ENCODE measurements at regions not wholly inside any gene's neighbourhood (a gene's known extent, or its start where the extent isn't known, plus 50 kb on each side); places are given as distances from the start of the nearest gene placed in this dataset.

DNA sequence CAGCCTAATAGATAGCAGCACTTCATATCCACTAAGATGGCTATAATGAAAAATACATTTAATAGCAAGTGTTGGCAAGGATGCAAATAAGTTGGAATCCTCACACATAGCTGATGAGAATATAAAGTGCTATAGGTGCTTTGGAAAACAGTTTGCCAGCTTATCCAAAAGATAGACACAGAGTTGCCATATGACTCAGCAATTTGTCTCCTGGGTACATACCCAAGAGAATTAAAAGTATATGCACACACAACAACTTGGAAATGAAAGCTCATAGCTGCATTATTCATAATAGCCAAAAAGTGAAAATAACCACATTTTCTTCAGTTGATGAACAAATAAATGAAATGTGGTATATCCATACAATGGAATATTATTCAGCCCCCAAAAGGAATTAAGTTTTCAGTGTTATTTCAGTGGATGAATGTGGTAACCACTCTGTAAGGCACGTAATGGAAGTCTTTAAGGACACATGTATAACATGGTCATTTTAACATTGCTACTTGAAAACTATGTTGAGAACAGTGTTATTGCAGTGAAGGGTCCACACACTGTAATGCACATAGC is 320.9 kb upstream of the ADGRL3 start:
- Histone ChIP-seq H3K9me3 (ENCODE audit: control insufficient read depth in 2 of 2, low read length in 2 of 2) (peaks cover 0 to 2% of the 10 kb centered on the region in 2 experiments), H3K27me3 (ENCODE audit: control insufficient read depth, insufficient read depth, low read length) (no peaks in the 10 kb centered on the region), H3K36me3 (ENCODE audit: control insufficient read depth, insufficient read depth, low read length) (no peaks in the 10 kb centered on the region), H3K4me1 (ENCODE audit: control insufficient read depth, insufficient read depth, low read length, poor library complexity, severe bottlenecking) (no peaks in the 10 kb centered on the region), H3K4me3 (ENCODE audit: low read depth, low read length) (no peak overlapping the region), H3K27ac (ENCODE audit: insufficient read depth, low read length, poor library complexity, severe bottlenecking) (no peak overlapping the region)
- Mint-ChIP-seq H3K27me3 (no peaks in the 10 kb centered on the region), H3K4me3 (no peak overlapping the region), H3K4me1 (no peaks in the 10 kb centered on the region), H3K36me3 (no peaks in the 10 kb centered on the region), H3K27ac (no peak overlapping the region), H3K9me3 (peaks cover 3 to 21% (median 7%) of the 10 kb centered on the region in 7 donors)
- no peak for DNase-seq
- no peak for ATAC-seq (ENCODE audit: low read depth in 2 of 2)

DNA sequence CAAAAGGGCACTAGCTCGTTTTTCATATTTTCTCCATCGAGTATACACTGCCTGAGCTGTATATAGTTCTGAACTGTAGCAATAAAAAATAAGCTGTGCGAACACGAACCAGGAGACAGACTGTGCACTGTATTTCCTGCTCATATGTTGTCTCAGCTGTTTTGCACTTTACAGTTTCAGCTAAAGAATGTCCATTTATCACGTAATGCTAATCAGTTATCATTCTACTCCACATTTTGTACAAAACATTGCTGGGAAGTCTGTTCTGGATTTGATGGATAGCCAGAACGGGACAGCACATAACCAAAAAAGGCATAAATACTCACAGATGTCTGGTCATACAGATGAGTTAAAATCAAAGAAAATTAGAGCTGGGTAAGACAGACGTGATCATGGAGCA is 315.5 kb upstream of the ADGRL3 start:
- H3K4me3 ChIP-seq (ENCODE audit: low read depth, low read length) = no peak overlapping the region
- H3K36me3 Mint-ChIP-seq = no peaks in the 10 kb centered on the region
- no peaks in the 10 kb centered on the region for H3K4me1 Mint-ChIP-seq
- H3K9me3 Mint-ChIP-seq = peaks cover 4 to 17% (median 8%) of the 10 kb centered on the region in 7 donors
- ATAC-seq (ENCODE audit: low read depth in 2 of 2) (no peak), DNase-seq (no peak)
- no peaks in the 10 kb centered on the region for H3K9me3 ChIP-seq (ENCODE audit: control insufficient read depth in 2 of 2, low read length in 2 of 2)
- H3K4me1 ChIP-seq (ENCODE audit: control insufficient read depth, insufficient read depth, low read length, poor library complexity, severe bottlenecking) = no peaks in the 10 kb centered on the region
- no peak overlapping the region for H3K27ac ChIP-seq (ENCODE audit: insufficient read depth, low read length, poor library complexity, severe bottlenecking)
- no peaks in the 10 kb centered on the region for H3K27me3 Mint-ChIP-seq
- no peak overlapping the region for H3K4me3 Mint-ChIP-seq
- H3K36me3 ChIP-seq (ENCODE audit: control insufficient read depth, insufficient read depth, low read length) = no peaks in the 10 kb centered on the region
- H3K27ac Mint-ChIP-seq = no peak overlapping the region
- no peaks in the 10 kb centered on the region for H3K27me3 ChIP-seq (ENCODE audit: control insufficient read depth, insufficient read depth, low read length)

DNA sequence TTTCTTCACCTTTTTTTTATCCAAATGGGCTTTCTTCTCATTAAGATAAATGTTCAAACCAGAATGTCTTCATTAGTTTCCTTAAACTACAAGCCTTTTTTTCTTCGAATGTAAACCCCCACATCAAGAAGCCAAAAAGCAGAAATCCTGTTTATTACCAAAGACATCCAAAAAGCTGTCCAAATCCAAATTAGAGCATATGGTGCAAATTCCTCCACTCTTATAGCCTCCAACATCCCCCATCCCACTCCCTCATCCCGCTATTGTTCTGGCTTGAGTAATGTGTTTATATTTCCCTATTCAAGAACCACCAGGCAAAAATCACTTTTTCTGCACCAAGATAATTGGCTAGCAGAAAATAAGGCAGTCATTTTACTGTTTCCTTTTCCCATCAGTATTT is 315.1 kb upstream of the ADGRL3 start:
- Mint-ChIP-seq H3K27me3 (no peaks in the 10 kb centered on the region), H3K9me3 (peaks cover 4 to 20% (median 8%) of the 10 kb centered on the region in 7 donors), H3K4me3 (no peak overlapping the region), H3K36me3 (no peaks in the 10 kb centered on the region), H3K4me1 (no peaks in the 10 kb centered on the region), H3K27ac (no peak overlapping the region)
- Histone ChIP-seq H3K36me3 (ENCODE audit: control insufficient read depth, insufficient read depth, low read length) (no peaks in the 10 kb centered on the region), H3K4me3 (ENCODE audit: low read depth, low read length) (no peak overlapping the region), H3K9me3 (ENCODE audit: control insufficient read depth in 2 of 2, low read length in 2 of 2) (peaks cover 0 to under 1% of the 10 kb centered on the region in 2 experiments), H3K4me1 (ENCODE audit: control insufficient read depth, insufficient read depth, low read length, poor library complexity, severe bottlenecking) (no peaks in the 10 kb centered on the region), H3K27me3 (ENCODE audit: control insufficient read depth, insufficient read depth, low read length) (no peaks in the 10 kb centered on the region), H3K27ac (ENCODE audit: insufficient read depth, low read length, poor library complexity, severe bottlenecking) (no peak overlapping the region)
- DNase-seq (no peak), ATAC-seq (ENCODE audit: low read depth in 2 of 2) (no peak)

DNA sequence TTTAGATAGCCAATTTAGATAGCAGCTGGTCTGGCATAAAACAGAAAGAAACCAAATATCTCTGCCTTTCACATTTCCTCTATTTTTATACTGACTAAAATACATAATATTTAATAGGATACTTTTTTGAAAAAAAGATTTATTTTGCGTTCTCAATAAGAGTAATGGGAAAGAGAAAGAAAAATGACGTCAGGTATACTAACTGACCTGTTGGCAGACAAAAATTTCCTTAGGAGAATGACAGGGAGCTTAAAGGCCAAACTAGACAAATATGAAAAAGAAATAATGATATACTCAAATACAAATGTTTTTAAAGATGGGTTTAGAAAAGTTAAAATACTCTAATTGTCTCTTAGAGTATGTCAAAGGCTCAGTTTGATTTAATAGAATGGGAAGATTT is 309.4 kb upstream of the ADGRL3 start:
- DNase-seq (no peak), ATAC-seq (ENCODE audit: low read depth in 2 of 2) (no peak)
- Histone ChIP-seq H3K36me3 (ENCODE audit: control insufficient read depth, insufficient read depth, low read length) (no peaks in the 10 kb centered on the region), H3K4me1 (ENCODE audit: control insufficient read depth, insufficient read depth, low read length, poor library complexity, severe bottlenecking) (no peaks in the 10 kb centered on the region), H3K27ac (ENCODE audit: insufficient read depth, low read length, poor library complexity, severe bottlenecking) (no peak overlapping the region), H3K9me3 (ENCODE audit: control insufficient read depth in 2 of 2, low read length in 2 of 2) (peaks cover 0 to 4% of the 10 kb centered on the region in 2 experiments), H3K27me3 (ENCODE audit: control insufficient read depth, insufficient read depth, low read length) (no peaks in the 10 kb centered on the region), H3K4me3 (ENCODE audit: low read depth, low read length) (no peak overlapping the region)
- peaks cover 4 to 40% (median 11%) of the 10 kb centered on the region in 7 donors for H3K9me3 Mint-ChIP-seq
- no peaks in the 10 kb centered on the region for H3K36me3 Mint-ChIP-seq
- H3K27ac Mint-ChIP-seq = no peak overlapping the region
- no peak overlapping the region for H3K4me3 Mint-ChIP-seq
- no peaks in the 10 kb centered on the region for H3K27me3 Mint-ChIP-seq
- H3K4me1 Mint-ChIP-seq = no peaks in the 10 kb centered on the region

DNA sequence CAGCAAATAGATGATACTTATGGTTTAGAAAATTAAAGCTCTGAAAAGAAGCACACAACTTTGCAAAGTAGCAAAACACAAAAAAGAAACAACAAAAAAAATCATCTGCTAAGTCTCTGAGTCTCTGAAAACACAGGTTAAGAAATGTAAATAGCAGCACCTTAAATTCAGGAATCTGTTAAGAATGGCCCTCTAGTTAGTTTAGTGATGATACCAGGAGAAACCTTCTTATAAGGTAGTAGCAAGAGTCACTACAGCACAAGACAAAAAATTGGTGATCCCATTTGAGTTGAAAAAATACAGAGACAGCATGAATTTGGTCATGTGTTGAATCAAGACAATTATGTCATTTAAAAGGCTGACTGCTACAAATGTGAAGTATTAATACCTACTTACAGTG is 308.2 kb upstream of the ADGRL3 start:
- ATAC-seq (ENCODE audit: low read depth in 2 of 2) (no peak), DNase-seq (no peak)
- no peaks in the 10 kb centered on the region for H3K36me3 Mint-ChIP-seq
- no peak overlapping the region for H3K27ac Mint-ChIP-seq
- Histone ChIP-seq H3K9me3 (ENCODE audit: control insufficient read depth in 2 of 2, low read length in 2 of 2) (peaks cover 0 to 4% of the 10 kb centered on the region in 2 experiments), H3K4me3 (ENCODE audit: low read depth, low read length) (no peak overlapping the region), H3K36me3 (ENCODE audit: control insufficient read depth, insufficient read depth, low read length) (no peaks in the 10 kb centered on the region), H3K27me3 (ENCODE audit: control insufficient read depth, insufficient read depth, low read length) (no peaks in the 10 kb centered on the region), H3K4me1 (ENCODE audit: control insufficient read depth, insufficient read depth, low read length, poor library complexity, severe bottlenecking) (no peaks in the 10 kb centered on the region), H3K27ac (ENCODE audit: insufficient read depth, low read length, poor library complexity, severe bottlenecking) (no peak overlapping the region)
- H3K4me3 Mint-ChIP-seq = no peak overlapping the region
- H3K27me3 Mint-ChIP-seq = no peaks in the 10 kb centered on the region
- H3K9me3 Mint-ChIP-seq = peaks cover 6 to 45% (median 11%) of the 10 kb centered on the region in 7 donors
- H3K4me1 Mint-ChIP-seq = no peaks in the 10 kb centered on the region

DNA sequence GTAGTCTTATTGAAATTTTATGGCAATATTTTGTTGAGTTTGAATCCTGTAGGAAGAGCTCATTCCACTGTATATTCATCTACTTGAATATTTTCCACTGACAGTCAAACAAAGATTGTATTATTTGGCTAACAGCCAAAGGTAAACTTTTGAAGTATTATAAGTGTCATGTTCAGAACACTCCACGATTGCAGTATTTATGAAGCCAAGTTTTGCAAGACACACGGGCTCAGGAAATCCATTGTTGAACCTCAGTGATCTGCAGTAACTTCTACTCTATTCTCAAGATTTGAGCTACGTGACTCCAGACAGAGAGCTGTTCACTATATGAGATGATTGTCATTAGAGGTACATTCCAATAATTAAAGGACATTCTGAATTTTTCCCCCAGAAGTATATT is 302.7 kb upstream of the ADGRL3 start:
- Histone ChIP-seq H3K4me1 (ENCODE audit: control insufficient read depth, insufficient read depth, low read length, poor library complexity, severe bottlenecking) (no peaks in the 10 kb centered on the region), H3K27ac (ENCODE audit: insufficient read depth, low read length, poor library complexity, severe bottlenecking) (no peak overlapping the region), H3K4me3 (ENCODE audit: low read depth, low read length) (no peak overlapping the region), H3K27me3 (ENCODE audit: control insufficient read depth, insufficient read depth, low read length) (no peaks in the 10 kb centered on the region), H3K36me3 (ENCODE audit: control insufficient read depth, insufficient read depth, low read length) (no peaks in the 10 kb centered on the region), H3K9me3 (ENCODE audit: control insufficient read depth in 2 of 2, low read length in 2 of 2) (peaks cover 0 to 5% of the 10 kb centered on the region in 2 experiments)
- Mint-ChIP-seq H3K27ac (no peak overlapping the region), H3K4me3 (no peak overlapping the region), H3K36me3 (no peaks in the 10 kb centered on the region), H3K27me3 (no peaks in the 10 kb centered on the region), H3K4me1 (no peaks in the 10 kb centered on the region), H3K9me3 (peaks cover 4 to 37% (median 8%) of the 10 kb centered on the region in 7 donors)
- no peak for ATAC-seq (ENCODE audit: low read depth in 2 of 2)
- no peak for DNase-seq

DNA sequence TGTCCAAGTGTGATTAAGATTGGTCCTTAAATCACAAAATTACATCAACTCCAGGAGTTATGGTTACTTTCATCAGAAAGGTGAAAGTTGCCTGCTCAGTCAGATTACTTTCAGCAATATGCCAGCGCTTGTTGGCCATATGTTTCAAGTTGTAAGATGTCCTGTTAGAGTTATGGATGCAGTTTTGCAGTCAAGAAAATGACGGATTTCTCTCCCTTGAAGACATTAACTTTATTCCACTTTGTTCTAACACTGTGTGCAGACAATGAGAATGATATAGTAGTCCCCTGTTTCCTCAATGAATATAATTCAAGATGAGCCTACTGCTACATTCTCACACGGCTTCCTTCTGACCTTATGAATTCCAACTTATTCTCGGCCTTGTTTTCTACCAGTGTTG is 295.0 kb upstream of the ADGRL3 start:
- Histone ChIP-seq H3K4me1 (ENCODE audit: control insufficient read depth, insufficient read depth, low read length, poor library complexity, severe bottlenecking) (no peaks in the 10 kb centered on the region), H3K4me3 (ENCODE audit: low read depth, low read length) (no peak overlapping the region), H3K36me3 (ENCODE audit: control insufficient read depth, insufficient read depth, low read length) (no peaks in the 10 kb centered on the region), H3K27ac (ENCODE audit: insufficient read depth, low read length, poor library complexity, severe bottlenecking) (no peak overlapping the region), H3K27me3 (ENCODE audit: control insufficient read depth, insufficient read depth, low read length) (no peaks in the 10 kb centered on the region), H3K9me3 (ENCODE audit: control insufficient read depth in 2 of 2, low read length in 2 of 2) (peaks cover 0 to 3% of the 10 kb centered on the region in 2 experiments)
- Mint-ChIP-seq H3K27me3 (no peaks in the 10 kb centered on the region), H3K9me3 (peaks cover 0 to 21% (median 3%) of the 10 kb centered on the region in 7 donors), H3K4me3 (no peak overlapping the region), H3K4me1 (no peaks in the 10 kb centered on the region), H3K36me3 (no peaks in the 10 kb centered on the region), H3K27ac (no peak overlapping the region)
- no peak for ATAC-seq (ENCODE audit: low read depth in 2 of 2)
- no peak for DNase-seq

DNA sequence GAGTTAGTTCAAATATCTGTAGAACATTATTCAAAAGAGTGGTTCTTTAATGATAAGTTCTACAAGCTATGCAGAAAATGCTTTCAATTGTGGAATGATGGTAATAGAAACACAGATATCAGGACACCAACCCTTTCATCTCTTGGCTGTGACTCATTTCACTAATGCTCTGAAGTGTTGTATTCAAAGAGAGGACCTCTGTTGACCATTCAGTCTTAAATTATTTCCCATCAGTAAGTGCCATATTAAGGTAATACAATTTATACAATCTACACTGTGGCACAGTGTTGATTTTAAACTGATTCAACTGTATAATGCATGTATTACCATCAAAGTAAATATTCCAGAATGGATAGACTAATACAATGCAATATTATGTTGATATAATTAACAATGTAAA is 289.0 kb upstream of the ADGRL3 start:
- Mint-ChIP-seq H3K9me3 (peaks cover 0 to 24% (median 6%) of the 10 kb centered on the region in 7 donors), H3K4me1 (no peaks in the 10 kb centered on the region), H3K27me3 (no peaks in the 10 kb centered on the region), H3K4me3 (no peak overlapping the region), H3K36me3 (no peaks in the 10 kb centered on the region), H3K27ac (no peak overlapping the region)
- Histone ChIP-seq H3K4me3 (ENCODE audit: low read depth, low read length) (no peak overlapping the region), H3K27ac (ENCODE audit: insufficient read depth, low read length, poor library complexity, severe bottlenecking) (no peak overlapping the region), H3K4me1 (ENCODE audit: control insufficient read depth, insufficient read depth, low read length, poor library complexity, severe bottlenecking) (no peaks in the 10 kb centered on the region), H3K9me3 (ENCODE audit: control insufficient read depth in 2 of 2, low read length in 2 of 2) (no peaks in the 10 kb centered on the region), H3K27me3 (ENCODE audit: control insufficient read depth, insufficient read depth, low read length) (no peaks in the 10 kb centered on the region), H3K36me3 (ENCODE audit: control insufficient read depth, insufficient read depth, low read length) (no peaks in the 10 kb centered on the region)
- ATAC-seq (ENCODE audit: low read depth in 2 of 2) = no peak
- DNase-seq = no peak
